K562 (cell line): ENCODE measurements at regions not wholly inside any gene's neighbourhood (a gene's known extent, or its start where the extent isn't known, plus 50 kb on each side); places are given as distances from the start of the nearest gene placed in this dataset.

Source experiments
- BCOR ChIP-seq: fragments of 450-650 bp; IDR thresholded peaks from 2 replicates; pipeline ENCODE4 v1.6.1; 2016
- GATAD2A ChIP-seq: fragments of 450-650 bp; IDR thresholded peaks from 2 replicates; pipeline ENCODE4 v1.6.1; 2017
- ILK ChIP-seq: fragments of 450-650 bp; IDR thresholded peaks from 2 replicates; pipeline ENCODE4 v1.6.1; 2016; ENCODE audit warnings: missing genetic modification characterization, low read depth, mild to moderate bottlenecking, missing compliant biosample characterization, moderate library complexity, borderline replicate concordance
- KDM1A ChIP-seq, 2 experiments: fragments of 450-650 bp; IDR thresholded peaks; 2 replicates each; pipeline ENCODE4 v1.6.1; 2016; ENCODE audit warnings: mild to moderate bottlenecking in 2 of 2
- L3MBTL2 ChIP-seq: fragments of 450-650 bp; IDR thresholded peaks from 2 replicates; pipeline ENCODE4 v1.6.1; 2016; ENCODE audit warnings: mild to moderate bottlenecking, moderate library complexity
- SMC3 ChIP-seq: conservative IDR thresholded peaks from 2 replicates; pipeline ENCODE4 v1.6.1; 2011; ENCODE audit warnings: low read depth, low read length, improper control_type of control experiment; ENCODE audit not compliant: insufficient read depth
- ZBTB17 ChIP-seq: fragments of 450-650 bp; formaldehyde crosslinking; IDR thresholded peaks from 2 replicates; pipeline ENCODE4 v1.4.0; 2020; ENCODE audit warnings: mild to moderate bottlenecking
- ZNF395 ChIP-seq: fragments of 200-800 bp; sonication (Bioruptor generic); IDR thresholded peaks from 2 replicates; pipeline ENCODE4 v1.6.1; 2017; ENCODE audit warnings: missing genetic modification characterization, missing compliant biosample characterization
- ZNF407 ChIP-seq: fragments of 450-650 bp; IDR thresholded peaks from 2 replicates; pipeline ENCODE4 v1.6.1; 2016; ENCODE audit warnings: low read depth
- ZNF592 ChIP-seq: fragments of 450-650 bp; IDR thresholded peaks from 2 replicates; pipeline ENCODE4 v1.6.1; 2017; ENCODE audit warnings: antibody characterized with exemption, mild to moderate bottlenecking
- ZNF655 ChIP-seq: fragments of 250-450 bp; sonication (Bioruptor Pico); IDR thresholded peaks from 2 replicates; pipeline ENCODE4 v1.5.0; 2021

GRCh38 chr7:138257459-138258196, 181.4 kb downstream of the AKR1D1 start (continued):
- TF ChIP-seq ZNF407 (peak; percentile 33; the same call in 1 of the 2 replicates), ZBTB17 (peak; percentile 98), BCOR (peak; percentile 97), ILK (tag) (peak; percentile 97), ZNF592 (peak; percentile 100), ZNF395 (CRISPR knock-in tag) (peak; percentile 100), SMC3 (no peak; the same call in 1 of the 2 replicates), KDM1A (IDR thresholded peaks at IDR 0.05) (peak; percentile 96 to 98), GATAD2A (peak; percentile 91), ZNF655 (CRISPR knock-in tag) (peak; percentile 92), L3MBTL2 (peak; percentile 98)
